Activated CD4-positive, alpha-beta T cell treated with anti-CD3 and anti-CD28 coated beads, Interleukin-2, amount 10 ng/mL, durations not matched to agents 7 days and 5 days (primary cell): ENCODE measurements at regions not wholly inside any gene's neighbourhood (a gene's known extent, or its start where the extent isn't known, plus 50 kb on each side); places are given as distances from the start of the nearest gene placed in this dataset.
A peak's percentile ranks its signal among the peaks of the same experiment; 100 is the strongest.
"Not testable (repeated sequence)": the region's sequence is repeated elsewhere in the genome, so short reads cannot be mapped to it uniquely, and the experiment has no call there.

Source experiments
- CTCF ChIA-PET: fragments of 350-600 bp; sonication (Branson Sonifier 250); formaldehyde crosslinking; loops from one replicate; lab custom pipeline; 2021; ENCODE audit warnings: antibody characterized with exemption; lab: Charles Lee
- POLR2A ChIA-PET: fragments of 350-600 bp; sonication (Branson Sonifier 250); formaldehyde crosslinking; loops from one replicate; lab custom pipeline; 2021; ENCODE audit warnings: antibody characterized with exemption; lab: Charles Lee
- DNase-seq: peaks from one replicate; pipeline ENCODE4 v3.0.0-alpha.2; 2020
- H3K27ac Mint-ChIP-seq: one replicate; pipeline ENCODE4 v1.8.0; 2021; ENCODE audit warnings: mild to moderate bottlenecking, moderate library complexity, mixed read lengths
- H3K27me3 Mint-ChIP-seq: one replicate; pipeline ENCODE4 v1.8.0; 2021; ENCODE audit warnings: mixed read lengths
- H3K36me3 Mint-ChIP-seq: one replicate; pipeline ENCODE4 v1.8.0; 2021; ENCODE audit warnings: low read depth, mixed read lengths
- H3K4me1 Mint-ChIP-seq: one replicate; pipeline ENCODE4 v1.8.0; 2021; ENCODE audit warnings: mixed read lengths
- H3K4me3 Mint-ChIP-seq: one replicate; pipeline ENCODE4 v1.8.0; 2021; ENCODE audit warnings: mild to moderate bottlenecking, moderate library complexity, mixed read lengths
- H3K9me3 Mint-ChIP-seq: one replicate; pipeline ENCODE4 v1.8.0; 2021; ENCODE audit warnings: mixed read lengths

GRCh38 chr1:101408212-101409042, 171.6 kb downstream of the S1PR1 start:
- CTCF ChIA-PET: interaction anchor here (0.7 to 0.8 kb wide), 2 partner anchors 11 to 156 kb away, joined by 3 read pairs; no protein-coding TSS in a partner anchor
- peaks cover 11% of the 10 kb centered on the region for H3K27me3 Mint-ChIP-seq
- no peak overlapping the region for H3K27ac Mint-ChIP-seq
- H3K9me3 Mint-ChIP-seq: no peaks in the 10 kb centered on the region
- no peaks in the 10 kb centered on the region for H3K36me3 Mint-ChIP-seq
- peaks cover 6% of the 10 kb centered on the region for H3K4me1 Mint-ChIP-seq
- POLR2A ChIA-PET: no interaction called here
- DNase-seq: no peak
- H3K4me3 Mint-ChIP-seq: no peak overlapping the region

GRCh38 chr1:101409102-101409501, 172.3 kb downstream of the S1PR1 start:
- POLR2A ChIA-PET: no interaction called here
- peaks cover 6% of the 10 kb centered on the region for H3K4me1 Mint-ChIP-seq
- H3K4me3 Mint-ChIP-seq: no peak overlapping the region
- DNase-seq: no peak
- peaks cover 11% of the 10 kb centered on the region for H3K27me3 Mint-ChIP-seq
- no peaks in the 10 kb centered on the region for H3K36me3 Mint-ChIP-seq
- CTCF ChIA-PET: no interaction called here
- no peaks in the 10 kb centered on the region for H3K9me3 Mint-ChIP-seq
- H3K27ac Mint-ChIP-seq: no peak overlapping the region

GRCh38 chr1:101410048-101410878, 173.4 kb downstream of the S1PR1 start:
- Mint-ChIP-seq H3K36me3 (no peaks in the 10 kb centered on the region), H3K9me3 (no peaks in the 10 kb centered on the region), H3K4me3 (no peak overlapping the region), H3K4me1 (peaks cover 6% of the 10 kb centered on the region), H3K27me3 (peaks cover 8% of the 10 kb centered on the region), H3K27ac (no peak overlapping the region)
- DNase-seq: no peak
- CTCF ChIA-PET: no interaction called here
- POLR2A ChIA-PET: no interaction called here

- Mint-ChIP-seq H3K27me3 (peaks cover 2% of the 10 kb centered on the region), H3K4me1 (no peaks in the 10 kb centered on the region), H3K36me3 (no peaks in the 10 kb centered on the region), H3K9me3 (peaks cover 6% of the 10 kb centered on the region), H3K27ac (no peak overlapping the region), H3K4me3 (no peak overlapping the region)
- POLR2A ChIA-PET: no interaction called here
- no peak for DNase-seq
- CTCF ChIA-PET: no interaction called here
Measured at GRCh38 chr1:101420406-101420805, 183.6 kb downstream of the S1PR1 start.

- H3K4me3 Mint-ChIP-seq, POLR2A ChIA-PET, H3K36me3 Mint-ChIP-seq, DNase-seq, H3K9me3 Mint-ChIP-seq, H3K4me1 Mint-ChIP-seq, H3K27ac Mint-ChIP-seq: not testable (repeated sequence)
- H3K27me3 Mint-ChIP-seq: peaks cover 20% of the 10 kb centered on the region
- CTCF ChIA-PET: interaction anchor here (0.6 to 1.1 kb wide), 2 partner anchors 119 to 394 kb away, joined by 3 read pairs; no protein-coding TSS in a partner anchor
Measured at GRCh38 chr1:101428083-101428482, 191.3 kb downstream of the S1PR1 start.

- no peaks in the 10 kb centered on the region for H3K4me1 Mint-ChIP-seq
- H3K27ac Mint-ChIP-seq: no peak overlapping the region
- H3K4me3 Mint-ChIP-seq: no peak overlapping the region
- H3K9me3 Mint-ChIP-seq: peaks cover 3% of the 10 kb centered on the region
- H3K27me3 Mint-ChIP-seq: peaks cover 20% of the 10 kb centered on the region
- POLR2A ChIA-PET: no interaction called here
- no peak for DNase-seq
- no peaks in the 10 kb centered on the region for H3K36me3 Mint-ChIP-seq
- CTCF ChIA-PET: interaction anchor here (0.6 to 1.1 kb wide), 2 partner anchors 119 to 394 kb away, joined by 3 read pairs; no protein-coding TSS in a partner anchor
Measured at GRCh38 chr1:101428562-101428961, 191.7 kb downstream of the S1PR1 start.

GRCh38 chr1:101431956-101432510, 195.2 kb downstream of the S1PR1 start:
- Mint-ChIP-seq H3K4me3 (no peak overlapping the region), H3K9me3 (no peaks in the 10 kb centered on the region), H3K36me3 (no peaks in the 10 kb centered on the region), H3K27ac (no peak overlapping the region), H3K27me3 (peaks cover 13% of the 10 kb centered on the region), H3K4me1 (no peaks in the 10 kb centered on the region)
- ChIA-PET POLR2A (no interaction called here), CTCF (no interaction called here)
- DNase-seq: no peak

GRCh38 chr1:101435831-101436511, 199.2 kb downstream of the S1PR1 start:
- CTCF ChIA-PET: no interaction called here
- Mint-ChIP-seq H3K4me3 (no peak overlapping the region), H3K9me3 (no peaks in the 10 kb centered on the region), H3K4me1 (no peaks in the 10 kb centered on the region), H3K27me3 (peaks cover 24% of the 10 kb centered on the region), H3K27ac (no peak overlapping the region), H3K36me3 (no peaks in the 10 kb centered on the region)
- no peak for DNase-seq
- POLR2A ChIA-PET: no interaction called here

GRCh38 chr1:101437800-101438199, 201.0 kb downstream of the S1PR1 start:
- H3K36me3 Mint-ChIP-seq: no peaks in the 10 kb centered on the region
- ChIA-PET POLR2A (no interaction called here), CTCF (no interaction called here)
- no peak overlapping the region for H3K27ac Mint-ChIP-seq
- H3K9me3 Mint-ChIP-seq: no peaks in the 10 kb centered on the region
- no peak overlapping the region for H3K4me3 Mint-ChIP-seq
- no peaks in the 10 kb centered on the region for H3K4me1 Mint-ChIP-seq
- peaks cover 22% of the 10 kb centered on the region for H3K27me3 Mint-ChIP-seq
- no peak for DNase-seq

- ChIA-PET CTCF (no interaction called here), POLR2A (no interaction called here)
- DNase-seq: peak; percentile 12
- H3K27me3 Mint-ChIP-seq: peaks cover 22% of the 10 kb centered on the region
- no peak overlapping the region for H3K4me3 Mint-ChIP-seq
- no peak overlapping the region for H3K27ac Mint-ChIP-seq
- no peaks in the 10 kb centered on the region for H3K4me1 Mint-ChIP-seq
- H3K36me3 Mint-ChIP-seq: no peaks in the 10 kb centered on the region
- no peaks in the 10 kb centered on the region for H3K9me3 Mint-ChIP-seq
Measured at GRCh38 chr1:101438359-101438758, 201.5 kb downstream of the S1PR1 start.

GRCh38 chr1:101440485-101440884, 203.7 kb downstream of the S1PR1 start:
- POLR2A ChIA-PET: interaction anchor here (0.7 kb wide), 1 partner anchor 1997 kb away, joined by 3 read pairs; no protein-coding TSS in a partner anchor

GRCh38 chr1:101444381-101444780, 207.6 kb downstream of the S1PR1 start:
- ChIA-PET POLR2A (no interaction called here), CTCF (interaction anchor here (0.6 to 1.1 kb wide), 2 partner anchors 10 to 28 kb away, joined by 3 read pairs; no protein-coding TSS in a partner anchor)
- H3K9me3 Mint-ChIP-seq: no peaks in the 10 kb centered on the region
- H3K4me1 Mint-ChIP-seq: no peaks in the 10 kb centered on the region
- no peaks in the 10 kb centered on the region for H3K36me3 Mint-ChIP-seq
- H3K4me3 Mint-ChIP-seq: no peak overlapping the region
- DNase-seq: no peak
- H3K27me3 Mint-ChIP-seq: peaks cover 27% of the 10 kb centered on the region
- no peak overlapping the region for H3K27ac Mint-ChIP-seq

More at GRCh38 chr1:101440485-101440884, 203.7 kb downstream of the S1PR1 start:
- Mint-ChIP-seq H3K9me3 (no peaks in the 10 kb centered on the region), H3K36me3 (no peaks in the 10 kb centered on the region), H3K27me3 (peaks cover 30% of the 10 kb centered on the region), H3K27ac (no peak overlapping the region), H3K4me1 (no peaks in the 10 kb centered on the region), H3K4me3 (no peak overlapping the region)
- CTCF ChIA-PET: interaction anchor here (0.7 to 1.5 kb wide), 3 partner anchors 9 to 561 kb away, joined by 3 to 4 read pairs (median 3); no protein-coding TSS in a partner anchor
- DNase-seq: no peak
